ENCODE measurements at regions not wholly inside any gene's neighbourhood (a gene's known extent, or its start where the extent isn't known, plus 50 kb on each side); places are given as distances from the start of the nearest gene placed in this dataset.

GRCh38 chr1:209456878-209457277 is 126.6 kb upstream of the CAMK1G start (continued):
- TF ChIP-seq ZNF670 (tag by site-specific recombination; IDR thresholded peaks at IDR 0.05; ENCODE audit: low read depth) (no peak), ZNF513 (tag by site-specific recombination; IDR thresholded peaks at IDR 0.05) (no peak), ZNF701 (tag by site-specific recombination; IDR thresholded peaks at IDR 0.05) (no peak), ZNF473 (tag by site-specific recombination; IDR thresholded peaks at IDR 0.05) (no peak), TRIM28 (IDR thresholded peaks at IDR 0.05; ENCODE audit: borderline replicate concordance, low read length) (no peak; the same call in 1 of the 2 replicates), ZSCAN30 (tag by site-specific recombination; IDR thresholded peaks at IDR 0.05) (no peak), ZNF266 (tag by site-specific recombination; IDR thresholded peaks at IDR 0.05; ENCODE audit: low read depth) (no peak), ZNF626 (tag by site-specific recombination; IDR thresholded peaks at IDR 0.05) (no peak), ZNF223 (tag by site-specific recombination; IDR thresholded peaks at IDR 0.05) (no peak), ZNF335 (tag by site-specific recombination; conservative IDR thresholded peaks at IDR 0.05) (no peak), ZNF302 (tag by site-specific recombination; IDR thresholded peaks at IDR 0.05; ENCODE audit: low read depth) (no peak), HIC1 (tag by site-specific recombination; IDR thresholded peaks at IDR 0.05) (peak; percentile 53; the same call in 1 of the 2 replicates), ZNF132 (tag by site-specific recombination; IDR thresholded peaks at IDR 0.05; ENCODE audit: borderline replicate concordance) (no peak), ZNF121 (tag by site-specific recombination; IDR thresholded peaks at IDR 0.05) (no peak), ZFP3 (tag by site-specific recombination; IDR thresholded peaks at IDR 0.05; ENCODE audit: low read depth) (no peak), PBX3 (CRISPR knock-in tag; IDR thresholded peaks at IDR 0.05) (no peak), ZBTB7A (tag by site-specific recombination; IDR thresholded peaks at IDR 0.05; ENCODE audit: low read depth) (no peak), ZNF549 (tag by site-specific recombination; IDR thresholded peaks at IDR 0.05) (no peak), OSR2 (tag by site-specific recombination; IDR thresholded peaks at IDR 0.05) (peak; percentile 75), KLF1 (tag by site-specific recombination; IDR thresholded peaks at IDR 0.05) (no peak), ZNF561 (tag by site-specific recombination; IDR thresholded peaks at IDR 0.05; ENCODE audit: borderline replicate concordance) (no peak), ZSCAN18 (tag by site-specific recombination; IDR thresholded peaks at IDR 0.05) (no peak), ZBTB49 (tag by site-specific recombination; IDR thresholded peaks at IDR 0.05; ENCODE audit: low read depth) (no peak), ZNF10 (tag by site-specific recombination; IDR thresholded peaks at IDR 0.05) (no peak), ZNF37A (tag by site-specific recombination; IDR thresholded peaks at IDR 0.05) (no peak), ZNF791 (tag by site-specific recombination; IDR thresholded peaks at IDR 0.05) (no peak), PRDM10 (tag by site-specific recombination; IDR thresholded peaks at IDR 0.05) (no peak), ZFP41 (tag by site-specific recombination; IDR thresholded peaks at IDR 0.05; ENCODE audit: borderline replicate concordance) (no peak), ZNF423 (tag by site-specific recombination; IDR thresholded peaks at IDR 0.05) (no peak)
